Uterus (tissue), 3 donors: ENCODE measurements at regions not wholly inside any gene's neighbourhood (a gene's known extent, or its start where the extent isn't known, plus 50 kb on each side); places are given as distances from the start of the nearest gene placed in this dataset.

Experiments
- DNase-seq, 2 donors: peaks; one replicate each; pipeline ENCODE4 v3.0.0-alpha.2; 2019 to 2020
- H3K27ac ChIP-seq, 2 donors: fragments of 200-600 bp; sonication (generic); 1 replicate in 1 of 2; 2 replicates in 1 of 2; pipeline ENCODE4 v1.5.1; 2016 to 2018
- H3K27me3 ChIP-seq, 2 donors: fragments of 200-600 bp; sonication (generic); one replicate each; pipeline ENCODE4 v1.5.1; 2018 to 2019; ENCODE audit warnings: control low read depth in 1 of 2
- H3K36me3 ChIP-seq, 2 donors: fragments of 200-600 bp; sonication (generic); one replicate each; pipeline ENCODE4 v1.5.1; 2019; ENCODE audit warnings: control low read depth in 1 of 2
- H3K4me1 ChIP-seq, 2 donors: fragments of 200-600 bp; sonication (generic); one replicate each; pipeline ENCODE4 v1.5.1; 2018 to 2019; ENCODE audit warnings: control low read depth in 1 of 2
- H3K4me3 ChIP-seq, 2 donors: fragments of 200-600 bp; sonication (generic); 1 replicate in 1 of 2; 2 replicates in 1 of 2; pipeline ENCODE4 v1.5.1; 2018 to 2019; ENCODE audit warnings: mild to moderate bottlenecking in 1 of 2
- H3K9me3 ChIP-seq, 2 donors: fragments of 200-600 bp; sonication (generic); one replicate each; pipeline ENCODE4 v1.5.1; 2019; ENCODE audit warnings: control low read depth in 1 of 2
- CTCF ChIP-seq, 4 experiments: fragments of 200-600 bp in 2 of 4; fragments of 450-650 bp in 2 of 4; sonication (generic) in 2 of 4; IDR thresholded peaks; one replicate each; pipeline ENCODE4 v1.5.1; 2016 to 2019; ENCODE audit warnings: antibody characterized with exemption in 4 of 4, mild to moderate bottlenecking in 2 of 4, moderate library complexity in 1 of 4
- POLR2A ChIP-seq, 2 donors: fragments of 450-650 bp; IDR thresholded peaks; one replicate each; pipeline ENCODE4 v1.6.1; 2016; ENCODE audit warnings: antibody characterized with exemption in 2 of 2, mild to moderate bottlenecking in 1 of 2, moderate library complexity in 1 of 2
- intact Hi-C: fragments of 100-400 bp; cut with DNase I; formaldehyde crosslinking; loops from one replicate; pipeline ENCODE4 v1.15.1; 2023; ENCODE audit warnings: low total_unique reads
- donor health status: DM: yes; HTN: yes; CAD: no.

DNA sequence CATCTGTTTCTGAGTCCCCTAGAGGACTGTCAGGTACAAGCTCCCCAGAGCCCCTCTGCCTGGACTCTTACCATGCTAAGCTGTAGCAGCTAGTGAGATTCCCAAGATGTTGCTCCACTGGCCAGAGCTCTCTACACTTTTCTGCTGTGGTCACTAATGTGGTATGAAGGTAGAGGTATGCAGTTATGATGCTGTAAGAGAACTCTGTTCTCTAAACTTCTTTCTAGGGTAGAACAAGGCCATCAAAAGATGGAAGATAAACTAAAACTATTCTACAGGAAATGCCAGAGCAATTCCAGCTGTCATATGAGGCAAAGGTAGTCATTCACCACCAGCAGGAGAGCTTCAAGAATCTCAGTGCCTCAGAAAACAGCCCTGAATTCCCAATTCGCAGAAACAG, 517.4 kb upstream of the ARRDC4 start:
- Histone ChIP-seq H3K9me3 (no peaks in the 10 kb centered on the region), H3K27ac (no peak overlapping the region), H3K4me3 (no peak overlapping the region), H3K27me3 (no peaks in the 10 kb centered on the region), H3K4me1 (no peaks in the 10 kb centered on the region), H3K36me3 (no peaks in the 10 kb centered on the region)
- DNase-seq = no peak
- intact Hi-C loops = no loop called here
- TF ChIP-seq CTCF (IDR thresholded peaks at IDR 0.05) (no peak), POLR2A (IDR thresholded peaks at IDR 0.05) (no peak)

DNA sequence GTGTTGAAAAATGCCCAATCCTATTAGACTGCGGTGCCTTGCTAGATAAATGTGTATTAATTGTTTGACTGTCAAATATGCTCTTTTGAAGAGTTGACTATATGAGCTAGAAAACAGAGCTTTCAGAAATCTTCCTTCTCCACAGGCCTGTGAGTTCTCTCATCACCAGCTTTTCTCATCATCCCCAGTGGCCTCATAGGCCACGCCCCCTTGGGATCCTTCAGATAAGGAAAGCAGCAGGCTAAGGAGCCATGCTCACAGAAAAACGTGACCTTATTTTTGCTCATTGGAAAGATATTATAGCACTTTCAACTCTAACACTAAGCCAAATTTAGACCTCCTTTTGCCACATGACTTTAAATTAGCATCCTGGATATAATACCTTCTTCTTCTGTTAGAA, 514.4 kb upstream of the ARRDC4 start:
- H3K27ac ChIP-seq = no peak overlapping the region
- no peaks in the 10 kb centered on the region for H3K27me3 ChIP-seq
- H3K36me3 ChIP-seq = no peaks in the 10 kb centered on the region
- no peak for DNase-seq
- intact Hi-C loops = no loop called here
- TF ChIP-seq POLR2A (IDR thresholded peaks at IDR 0.05) = no peak
- no peaks in the 10 kb centered on the region for H3K9me3 ChIP-seq
- no peaks in the 10 kb centered on the region for H3K4me1 ChIP-seq
- no peak overlapping the region for H3K4me3 ChIP-seq

GRCh38 chr15:97456521-97457202, 503.8 kb upstream of the ARRDC4 start:
- no peak overlapping the region for H3K27ac ChIP-seq
- no peaks in the 10 kb centered on the region for H3K9me3 ChIP-seq
- TF ChIP-seq POLR2A (IDR thresholded peaks at IDR 0.05) (no peak), CTCF (IDR thresholded peaks at IDR 0.05) (no peak)
- no peaks in the 10 kb centered on the region for H3K4me1 ChIP-seq
- no peaks in the 10 kb centered on the region for H3K27me3 ChIP-seq
- DNase-seq = no peak
- H3K4me3 ChIP-seq = no peak overlapping the region
- intact Hi-C loops = no loop called here
- no peaks in the 10 kb centered on the region for H3K36me3 ChIP-seq

DNA sequence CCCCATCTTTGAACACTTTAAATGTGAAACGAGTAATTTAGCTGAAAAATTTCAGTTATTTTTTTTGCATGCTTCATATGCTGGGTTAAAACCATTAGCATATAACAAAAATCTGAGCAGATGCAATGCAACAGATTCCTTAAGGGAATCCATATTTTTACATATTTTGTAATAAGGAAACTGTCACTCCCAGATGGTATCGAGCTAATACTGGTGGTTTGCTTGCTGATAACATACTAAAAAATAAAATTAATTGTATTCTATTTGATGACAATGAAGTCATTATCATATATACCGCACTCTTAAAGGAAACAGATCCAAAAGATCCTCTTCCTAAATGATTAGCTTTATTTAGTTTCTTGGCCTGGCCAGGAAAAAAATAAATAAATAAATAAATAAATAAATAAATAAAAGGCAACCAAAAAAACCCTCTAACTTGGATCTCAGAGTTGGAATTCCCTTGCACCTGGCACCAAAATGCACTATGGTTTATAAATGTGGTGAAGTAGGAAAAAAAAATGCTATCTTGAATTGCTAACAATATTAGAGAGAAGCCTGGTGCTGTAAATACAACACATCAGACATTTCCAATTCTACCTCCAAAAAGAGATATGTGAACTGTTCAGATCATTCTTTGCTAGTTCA, 503.2 kb upstream of the ARRDC4 start:
- H3K27me3 ChIP-seq = no peaks in the 10 kb centered on the region
- no peak overlapping the region for H3K27ac ChIP-seq
- H3K9me3 ChIP-seq = no peaks in the 10 kb centered on the region
- DNase-seq = no peak
- intact Hi-C loops = no loop called here
- H3K36me3 ChIP-seq = no peaks in the 10 kb centered on the region
- no peak overlapping the region for H3K4me3 ChIP-seq
- TF ChIP-seq CTCF (IDR thresholded peaks at IDR 0.05) = no peak
- no peak for TF ChIP-seq POLR2A (IDR thresholded peaks at IDR 0.05)
- no peaks in the 10 kb centered on the region for H3K4me1 ChIP-seq

DNA sequence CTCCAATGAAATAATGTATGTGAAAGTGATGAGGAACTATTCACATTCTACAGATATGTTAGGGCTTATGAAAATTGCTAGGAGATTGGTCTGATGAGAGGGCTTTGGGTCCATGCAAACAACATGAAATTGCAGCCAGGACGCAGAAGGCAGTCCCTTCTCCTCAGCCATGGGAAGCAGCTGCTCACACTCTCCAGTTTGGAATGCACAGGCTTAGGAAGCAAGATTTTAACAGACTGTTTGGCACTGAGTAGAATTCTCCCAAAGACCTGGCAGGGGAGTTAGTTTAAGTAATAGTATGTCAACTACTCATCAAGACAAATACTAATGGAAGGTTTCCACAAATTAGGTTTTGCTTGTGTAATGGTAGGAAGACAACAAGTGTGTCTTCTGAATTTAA, 500.7 kb upstream of the ARRDC4 start:
- no peaks in the 10 kb centered on the region for H3K36me3 ChIP-seq
- DNase-seq = no peak
- H3K4me1 ChIP-seq = no peaks in the 10 kb centered on the region
- no peak for TF ChIP-seq POLR2A (IDR thresholded peaks at IDR 0.05)
- H3K27me3 ChIP-seq = no peaks in the 10 kb centered on the region
- no peak overlapping the region for H3K4me3 ChIP-seq
- intact Hi-C loops = no loop called here
- no peak overlapping the region for H3K27ac ChIP-seq
- H3K9me3 ChIP-seq = no peaks in the 10 kb centered on the region

GRCh38 chr15:97461226-97461625, 499.3 kb upstream of the ARRDC4 start:
- intact Hi-C loops = no loop called here
- H3K27ac ChIP-seq = no peak overlapping the region
- TF ChIP-seq POLR2A (IDR thresholded peaks at IDR 0.05) (no peak), CTCF (IDR thresholded peaks at IDR 0.05) (no peak)
- H3K4me1 ChIP-seq = no peaks in the 10 kb centered on the region
- no peak for DNase-seq
- H3K36me3 ChIP-seq = no peaks in the 10 kb centered on the region
- H3K9me3 ChIP-seq = no peaks in the 10 kb centered on the region
- no peaks in the 10 kb centered on the region for H3K27me3 ChIP-seq
- no peak overlapping the region for H3K4me3 ChIP-seq
